HEK293 (cell line): ENCODE measurements at regions not wholly inside any gene's neighbourhood (a gene's known extent, or its start where the extent isn't known, plus 50 kb on each side); places are given as distances from the start of the nearest gene placed in this dataset.

ENCODE experiments used
- CTCF ChIA-PET: fragments of 350-600 bp; formaldehyde crosslinking; extraction: SDS; loops from one replicate; lab custom pipeline; 2021; ENCODE audit warnings: antibody characterized with exemption; lab: Yijun Ruan, JAX
- POLR2A ChIA-PET: fragments of 300-600 bp; formaldehyde crosslinking; extraction: SDS; loops from one replicate; lab custom pipeline; 2020; ENCODE audit warnings: antibody characterized with exemption, inconsistent platforms; lab: Yijun Ruan, JAX
- H3K27ac ChIP-seq: fragments of 200-500 bp; sonication (Bioruptor generic); 2 replicates; pipeline ENCODE4 v1.5.1; 2014; ENCODE audit warnings: low read depth, low read length, control low read depth, inconsistent platforms; ENCODE audit errors: extremely low read depth
- H3K36me3 ChIP-seq, 2 experiments: fragments of 200-500 bp in 1 of 2; sonication (Bioruptor generic) in 1 of 2; 1 replicate in 1 of 2; 2 replicates in 1 of 2; pipeline ENCODE4 v1.5.1; 2014 to 2017; ENCODE audit warnings: inconsistent platforms in 2 of 2, low read length in 2 of 2; ENCODE audit not compliant: control insufficient read depth in 2 of 2, insufficient read depth in 1 of 2
- H3K4me1 ChIP-seq: fragments of 200-500 bp; sonication (Bioruptor generic); 2 replicates; pipeline ENCODE4 v1.5.1; 2014; ENCODE audit warnings: mild to moderate bottlenecking, low read length, inconsistent platforms; ENCODE audit not compliant: control insufficient read depth, insufficient read depth
- H3K4me3 ChIP-seq: 2 replicates; pipeline ENCODE4 v1.5.1; 2011; ENCODE audit warnings: low read depth, mild to moderate bottlenecking, control low read depth, low read length, moderate library complexity
- H3K9me3 ChIP-seq: fragments of 200-500 bp; sonication (Bioruptor generic); 2 replicates; pipeline ENCODE4 v1.5.1; 2014; ENCODE audit warnings: low read depth, low read length, inconsistent platforms; ENCODE audit not compliant: control insufficient read depth, insufficient read depth
- KLF10 ChIP-seq: fragments of 450-650 bp; IDR thresholded peaks from 2 replicates; pipeline ENCODE4 v1.5.1; 2018; ENCODE audit warnings: missing biosample characterization, mild to moderate bottlenecking, missing genetic modification characterization
- KLF9 ChIP-seq: fragments of 450-650 bp; formaldehyde crosslinking; IDR thresholded peaks from 2 replicates; pipeline ENCODE4 v1.5.1; 2016; ENCODE audit warnings: missing biosample characterization, missing genetic modification characterization, low read depth
- SP3 ChIP-seq: fragments of 450-650 bp; formaldehyde crosslinking; IDR thresholded peaks from 2 replicates; pipeline ENCODE4 v1.5.1; 2016; ENCODE audit warnings: missing biosample characterization, missing genetic modification characterization
- ZFP3 ChIP-seq: fragments of 450-650 bp; formaldehyde crosslinking; IDR thresholded peaks from 2 replicates; pipeline ENCODE4 v1.5.1; 2016; ENCODE audit warnings: low read depth, missing biosample characterization, missing genetic modification characterization
- ZNF140 ChIP-seq: fragments of 450-650 bp; formaldehyde crosslinking; IDR thresholded peaks from 2 replicates; pipeline ENCODE4 v1.5.1; 2016; ENCODE audit warnings: missing biosample characterization, missing genetic modification characterization
- ZNF501 ChIP-seq: fragments of 450-650 bp; formaldehyde crosslinking; IDR thresholded peaks from 2 replicates; pipeline ENCODE4 v1.5.1; 2016; ENCODE audit warnings: missing biosample characterization, missing genetic modification characterization
- ZNF530 ChIP-seq: fragments of 450-650 bp; formaldehyde crosslinking; IDR thresholded peaks from 2 replicates; pipeline ENCODE4 v1.5.1; 2016; ENCODE audit warnings: low read depth, missing biosample characterization, missing genetic modification characterization
- ZNF558 ChIP-seq: fragments of 450-650 bp; formaldehyde crosslinking; IDR thresholded peaks from 2 replicates; pipeline ENCODE4 v1.5.1; 2016; ENCODE audit warnings: missing biosample characterization, missing genetic modification characterization
- ZNF629 ChIP-seq: fragments of 450-650 bp; formaldehyde crosslinking; IDR thresholded peaks from 2 replicates; pipeline ENCODE4 v1.5.1; 2017; ENCODE audit warnings: missing biosample characterization, missing genetic modification characterization
- ZNF747 ChIP-seq: fragments of 450-650 bp; formaldehyde crosslinking; IDR thresholded peaks from 2 replicates; pipeline ENCODE4 v1.5.1; 2016; ENCODE audit warnings: missing biosample characterization, missing genetic modification characterization
- ZNF76 ChIP-seq: fragments of 450-650 bp; formaldehyde crosslinking; IDR thresholded peaks from 2 replicates; pipeline ENCODE4; 2016; ENCODE audit warnings: low read depth, missing biosample characterization, missing genetic modification characterization, borderline replicate concordance
- ZNF785 ChIP-seq: fragments of 450-650 bp; formaldehyde crosslinking; IDR thresholded peaks from 2 replicates; pipeline ENCODE4 v1.5.1; 2016; ENCODE audit warnings: missing biosample characterization, missing genetic modification characterization
- TF ChIP-seq, protein P1 (sequence below): fragments of 450-650 bp; formaldehyde crosslinking; IDR thresholded peaks from 2 replicates; pipeline ENCODE4 v1.5.1; 2016; ENCODE audit warnings: missing biosample characterization, missing genetic modification characterization
- TF ChIP-seq, protein P2 (sequence below): fragments of 450-650 bp; formaldehyde crosslinking; optimal IDR thresholded peaks from 2 replicates; pipeline ENCODE3; 2016; ENCODE audit warnings: missing biosample characterization, mild to moderate bottlenecking, missing genetic modification characterization
- TF ChIP-seq, protein P3 (sequence below): fragments of 450-650 bp; formaldehyde crosslinking; IDR thresholded peaks from 2 replicates; pipeline ENCODE4 v1.5.1; 2016; ENCODE audit warnings: missing biosample characterization, missing genetic modification characterization, borderline replicate concordance
- TF ChIP-seq, protein P4 (sequence below): fragments of 450-650 bp; formaldehyde crosslinking; IDR thresholded peaks from 2 replicates; pipeline ENCODE4 v1.5.1; 2016; ENCODE audit warnings: missing biosample characterization, missing genetic modification characterization
- TF ChIP-seq, protein P5 (sequence below): fragments of 450-650 bp; formaldehyde crosslinking; IDR thresholded peaks from 2 replicates; pipeline ENCODE4 v1.5.1; 2017; ENCODE audit warnings: missing biosample characterization, missing genetic modification characterization
- TF ChIP-seq, protein P6 (sequence below): fragments of 450-650 bp; formaldehyde crosslinking; IDR thresholded peaks from 2 replicates; pipeline ENCODE4 v1.5.1; 2016; ENCODE audit warnings: missing biosample characterization, missing genetic modification characterization
- TF ChIP-seq, protein P7 (sequence below): fragments of 450-650 bp; formaldehyde crosslinking; IDR thresholded peaks from 2 replicates; pipeline ENCODE4 v1.5.1; 2016; ENCODE audit warnings: missing biosample characterization, missing genetic modification characterization

DNA sequence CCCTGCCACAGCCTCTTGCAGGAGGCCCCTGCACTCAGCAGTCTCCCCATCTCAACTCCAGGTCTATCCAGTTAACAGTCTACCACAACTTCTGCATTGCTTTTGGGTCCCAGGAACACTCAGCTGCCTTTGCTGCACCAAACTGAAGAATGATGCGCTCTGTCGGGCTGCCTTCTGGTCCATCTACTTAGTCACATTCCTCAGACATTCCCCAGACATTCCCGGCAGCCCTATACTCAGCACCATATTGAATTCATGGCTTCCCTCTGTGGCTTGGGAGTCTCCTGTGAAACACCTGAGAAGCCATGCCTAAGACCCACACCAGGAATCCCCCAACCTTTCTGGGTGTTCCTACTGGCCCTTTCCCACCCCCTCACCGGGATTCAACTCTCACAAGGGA, 99.6 kb upstream of the COL21A1 start:
- ChIA-PET POLR2A (no interaction called here), CTCF (interaction anchor here (1.2 to 4.2 kb wide), 2 partner anchors 32 to 247 kb away, joined by 4 to 26 read pairs; no protein-coding TSS in a partner anchor)
- Histone ChIP-seq H3K4me1 (no peaks in the 10 kb centered on the region), H3K4me3 (no peak overlapping the region), H3K9me3 (no peaks in the 10 kb centered on the region; the same call in 1 of the 2 replicates), H3K27ac (no peak overlapping the region), H3K36me3 (no peaks in the 10 kb centered on the region)
- TF ChIP-seq, protein P1, sequence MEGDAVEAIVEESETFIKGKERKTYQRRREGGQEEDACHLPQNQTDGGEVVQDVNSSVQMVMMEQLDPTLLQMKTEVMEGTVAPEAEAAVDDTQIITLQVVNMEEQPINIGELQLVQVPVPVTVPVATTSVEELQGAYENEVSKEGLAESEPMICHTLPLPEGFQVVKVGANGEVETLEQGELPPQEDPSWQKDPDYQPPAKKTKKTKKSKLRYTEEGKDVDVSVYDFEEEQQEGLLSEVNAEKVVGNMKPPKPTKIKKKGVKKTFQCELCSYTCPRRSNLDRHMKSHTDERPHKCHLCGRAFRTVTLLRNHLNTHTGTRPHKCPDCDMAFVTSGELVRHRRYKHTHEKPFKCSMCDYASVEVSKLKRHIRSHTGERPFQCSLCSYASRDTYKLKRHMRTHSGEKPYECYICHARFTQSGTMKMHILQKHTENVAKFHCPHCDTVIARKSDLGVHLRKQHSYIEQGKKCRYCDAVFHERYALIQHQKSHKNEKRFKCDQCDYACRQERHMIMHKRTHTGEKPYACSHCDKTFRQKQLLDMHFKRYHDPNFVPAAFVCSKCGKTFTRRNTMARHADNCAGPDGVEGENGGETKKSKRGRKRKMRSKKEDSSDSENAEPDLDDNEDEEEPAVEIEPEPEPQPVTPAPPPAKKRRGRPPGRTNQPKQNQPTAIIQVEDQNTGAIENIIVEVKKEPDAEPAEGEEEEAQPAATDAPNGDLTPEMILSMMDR = no peak
- TF ChIP-seq, protein P2, sequence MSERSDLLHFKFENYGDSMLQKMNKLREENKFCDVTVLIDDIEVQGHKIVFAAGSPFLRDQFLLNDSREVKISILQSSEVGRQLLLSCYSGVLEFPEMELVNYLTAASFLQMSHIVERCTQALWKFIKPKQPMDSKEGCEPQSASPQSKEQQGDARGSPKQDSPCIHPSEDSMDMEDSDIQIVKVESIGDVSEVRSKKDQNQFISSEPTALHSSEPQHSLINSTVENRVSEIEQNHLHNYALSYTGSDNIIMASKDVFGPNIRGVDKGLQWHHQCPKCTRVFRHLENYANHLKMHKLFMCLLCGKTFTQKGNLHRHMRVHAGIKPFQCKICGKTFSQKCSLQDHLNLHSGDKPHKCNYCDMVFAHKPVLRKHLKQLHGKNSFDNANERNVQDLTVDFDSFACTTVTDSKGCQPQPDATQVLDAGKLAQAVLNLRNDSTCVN (tag by site-specific recombination) = no peak
- TF ChIP-seq ZNF501 (tag by site-specific recombination) (no peak), ZNF785 (no peak), ZNF530 (tag by site-specific recombination) (no peak), SP3 (tag by site-specific recombination) (no peak), ZNF558 (tag by site-specific recombination) (no peak), KLF9 (tag by site-specific recombination) (no peak), ZNF140 (tag by site-specific recombination) (no peak), ZNF747 (tag by site-specific recombination) (no peak), ZNF76 (tag by site-specific recombination) (no peak), ZFP3 (tag by site-specific recombination) (no peak), ZNF629 (no peak), KLF10 (tag by site-specific recombination) (no peak)
- TF ChIP-seq, protein P3, sequence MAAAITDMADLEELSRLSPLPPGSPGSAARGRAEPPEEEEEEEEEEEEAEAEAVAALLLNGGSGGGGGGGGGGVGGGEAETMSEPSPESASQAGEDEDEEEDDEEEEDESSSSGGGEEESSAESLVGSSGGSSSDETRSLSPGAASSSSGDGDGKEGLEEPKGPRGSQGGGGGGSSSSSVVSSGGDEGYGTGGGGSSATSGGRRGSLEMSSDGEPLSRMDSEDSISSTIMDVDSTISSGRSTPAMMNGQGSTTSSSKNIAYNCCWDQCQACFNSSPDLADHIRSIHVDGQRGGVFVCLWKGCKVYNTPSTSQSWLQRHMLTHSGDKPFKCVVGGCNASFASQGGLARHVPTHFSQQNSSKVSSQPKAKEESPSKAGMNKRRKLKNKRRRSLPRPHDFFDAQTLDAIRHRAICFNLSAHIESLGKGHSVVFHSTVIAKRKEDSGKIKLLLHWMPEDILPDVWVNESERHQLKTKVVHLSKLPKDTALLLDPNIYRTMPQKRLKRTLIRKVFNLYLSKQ (tag by site-specific recombination) = no peak
- TF ChIP-seq, protein P4, sequence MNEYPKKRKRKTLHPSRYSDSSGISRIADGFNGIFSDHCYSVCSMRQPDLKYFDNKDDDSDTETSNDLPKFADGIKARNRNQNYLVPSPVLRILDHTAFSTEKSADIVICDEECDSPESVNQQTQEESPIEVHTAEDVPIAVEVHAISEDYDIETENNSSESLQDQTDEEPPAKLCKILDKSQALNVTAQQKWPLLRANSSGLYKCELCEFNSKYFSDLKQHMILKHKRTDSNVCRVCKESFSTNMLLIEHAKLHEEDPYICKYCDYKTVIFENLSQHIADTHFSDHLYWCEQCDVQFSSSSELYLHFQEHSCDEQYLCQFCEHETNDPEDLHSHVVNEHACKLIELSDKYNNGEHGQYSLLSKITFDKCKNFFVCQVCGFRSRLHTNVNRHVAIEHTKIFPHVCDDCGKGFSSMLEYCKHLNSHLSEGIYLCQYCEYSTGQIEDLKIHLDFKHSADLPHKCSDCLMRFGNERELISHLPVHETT = no peak
- TF ChIP-seq, protein P5, sequence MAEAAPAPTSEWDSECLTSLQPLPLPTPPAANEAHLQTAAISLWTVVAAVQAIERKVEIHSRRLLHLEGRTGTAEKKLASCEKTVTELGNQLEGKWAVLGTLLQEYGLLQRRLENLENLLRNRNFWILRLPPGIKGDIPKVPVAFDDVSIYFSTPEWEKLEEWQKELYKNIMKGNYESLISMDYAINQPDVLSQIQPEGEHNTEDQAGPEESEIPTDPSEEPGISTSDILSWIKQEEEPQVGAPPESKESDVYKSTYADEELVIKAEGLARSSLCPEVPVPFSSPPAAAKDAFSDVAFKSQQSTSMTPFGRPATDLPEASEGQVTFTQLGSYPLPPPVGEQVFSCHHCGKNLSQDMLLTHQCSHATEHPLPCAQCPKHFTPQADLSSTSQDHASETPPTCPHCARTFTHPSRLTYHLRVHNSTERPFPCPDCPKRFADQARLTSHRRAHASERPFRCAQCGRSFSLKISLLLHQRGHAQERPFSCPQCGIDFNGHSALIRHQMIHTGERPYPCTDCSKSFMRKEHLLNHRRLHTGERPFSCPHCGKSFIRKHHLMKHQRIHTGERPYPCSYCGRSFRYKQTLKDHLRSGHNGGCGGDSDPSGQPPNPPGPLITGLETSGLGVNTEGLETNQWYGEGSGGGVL (tag by site-specific recombination) = no peak
- TF ChIP-seq, protein P6, sequence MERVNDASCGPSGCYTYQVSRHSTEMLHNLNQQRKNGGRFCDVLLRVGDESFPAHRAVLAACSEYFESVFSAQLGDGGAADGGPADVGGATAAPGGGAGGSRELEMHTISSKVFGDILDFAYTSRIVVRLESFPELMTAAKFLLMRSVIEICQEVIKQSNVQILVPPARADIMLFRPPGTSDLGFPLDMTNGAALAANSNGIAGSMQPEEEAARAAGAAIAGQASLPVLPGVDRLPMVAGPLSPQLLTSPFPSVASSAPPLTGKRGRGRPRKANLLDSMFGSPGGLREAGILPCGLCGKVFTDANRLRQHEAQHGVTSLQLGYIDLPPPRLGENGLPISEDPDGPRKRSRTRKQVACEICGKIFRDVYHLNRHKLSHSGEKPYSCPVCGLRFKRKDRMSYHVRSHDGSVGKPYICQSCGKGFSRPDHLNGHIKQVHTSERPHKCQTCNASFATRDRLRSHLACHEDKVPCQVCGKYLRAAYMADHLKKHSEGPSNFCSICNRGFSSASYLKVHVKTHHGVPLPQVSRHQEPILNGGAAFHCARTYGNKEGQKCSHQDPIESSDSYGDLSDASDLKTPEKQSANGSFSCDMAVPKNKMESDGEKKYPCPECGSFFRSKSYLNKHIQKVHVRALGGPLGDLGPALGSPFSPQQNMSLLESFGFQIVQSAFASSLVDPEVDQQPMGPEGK (tag by site-specific recombination) = no peak
- TF ChIP-seq, protein P7, sequence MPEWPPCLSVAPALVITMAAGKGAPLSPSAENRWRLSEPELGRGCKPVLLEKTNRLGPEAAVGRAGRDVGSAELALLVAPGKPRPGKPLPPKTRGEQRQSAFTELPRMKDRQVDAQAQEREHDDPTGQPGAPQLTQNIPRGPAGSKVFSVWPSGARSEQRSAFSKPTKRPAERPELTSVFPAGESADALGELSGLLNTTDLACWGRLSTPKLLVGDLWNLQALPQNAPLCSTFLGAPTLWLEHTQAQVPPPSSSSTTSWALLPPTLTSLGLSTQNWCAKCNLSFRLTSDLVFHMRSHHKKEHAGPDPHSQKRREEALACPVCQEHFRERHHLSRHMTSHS (tag by site-specific recombination) = no peak
- TF ChIP-seq, all 188 proteins: peak for 0
